Stomach (tissue), 4 donors: ENCODE measurements at regions not wholly inside any gene's neighbourhood (a gene's known extent, or its start where the extent isn't known, plus 50 kb on each side); places are given as distances from the start of the nearest gene placed in this dataset.

Experiments
- POLR2A ChIP-seq, 4 donors: fragments of 450-650 bp; IDR thresholded peaks; one replicate each; pipeline ENCODE4 v1.6.1; 2016; ENCODE audit warnings: antibody characterized with exemption in 4 of 4, control low read depth in 2 of 4, mild to moderate bottlenecking in 1 of 4, moderate library complexity in 1 of 4
- TF ChIP-seq, protein P1 (sequence below), 7 experiments: fragments of 450-650 bp in 4 of 7; fragments of 200-600 bp in 3 of 7; sonication (generic) in 3 of 7; IDR thresholded peaks; one replicate each; pipeline ENCODE4 v1.5.1; 2016 to 2019; ENCODE audit warnings: antibody characterized with exemption in 7 of 7, control low read depth in 2 of 7, mild to moderate bottlenecking in 1 of 7

DNA sequence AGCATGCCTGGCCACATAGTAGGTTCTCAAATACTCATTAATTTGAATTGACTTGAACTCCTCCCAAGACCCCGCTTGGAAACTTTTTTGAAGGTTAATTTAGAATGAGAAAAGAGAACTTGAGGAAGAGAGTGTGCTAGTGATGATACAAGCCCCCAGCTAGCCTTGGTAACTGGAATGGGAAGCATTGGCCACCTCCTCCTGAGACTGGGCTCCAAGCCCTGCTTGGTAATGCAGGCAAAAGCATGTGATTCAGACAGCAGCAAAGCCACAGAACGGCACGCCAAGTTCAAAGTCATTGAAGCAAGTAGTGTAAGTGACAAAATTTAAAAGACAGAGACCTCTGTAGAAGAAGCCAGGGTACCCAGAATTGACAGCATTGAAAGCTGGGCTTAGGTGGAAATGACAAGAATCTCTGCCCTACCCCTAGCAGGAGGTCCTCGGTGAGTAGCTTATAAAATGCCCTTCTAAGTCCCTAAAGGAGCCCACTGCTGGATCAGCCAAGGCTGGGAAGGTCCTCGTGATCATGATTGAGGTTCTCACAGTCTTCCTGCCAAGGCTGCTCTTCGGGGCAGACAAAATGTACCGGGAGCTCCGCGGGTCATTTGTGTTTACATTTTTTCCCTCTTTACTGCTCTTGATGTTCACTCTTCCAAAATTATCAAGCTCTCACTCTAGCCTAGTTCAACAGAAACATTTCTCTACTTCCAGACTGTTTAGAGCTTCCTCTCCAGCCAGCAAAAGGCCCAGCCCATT lies 99.4 kb downstream of the TSEN15 start:
- TF ChIP-seq, protein P1, sequence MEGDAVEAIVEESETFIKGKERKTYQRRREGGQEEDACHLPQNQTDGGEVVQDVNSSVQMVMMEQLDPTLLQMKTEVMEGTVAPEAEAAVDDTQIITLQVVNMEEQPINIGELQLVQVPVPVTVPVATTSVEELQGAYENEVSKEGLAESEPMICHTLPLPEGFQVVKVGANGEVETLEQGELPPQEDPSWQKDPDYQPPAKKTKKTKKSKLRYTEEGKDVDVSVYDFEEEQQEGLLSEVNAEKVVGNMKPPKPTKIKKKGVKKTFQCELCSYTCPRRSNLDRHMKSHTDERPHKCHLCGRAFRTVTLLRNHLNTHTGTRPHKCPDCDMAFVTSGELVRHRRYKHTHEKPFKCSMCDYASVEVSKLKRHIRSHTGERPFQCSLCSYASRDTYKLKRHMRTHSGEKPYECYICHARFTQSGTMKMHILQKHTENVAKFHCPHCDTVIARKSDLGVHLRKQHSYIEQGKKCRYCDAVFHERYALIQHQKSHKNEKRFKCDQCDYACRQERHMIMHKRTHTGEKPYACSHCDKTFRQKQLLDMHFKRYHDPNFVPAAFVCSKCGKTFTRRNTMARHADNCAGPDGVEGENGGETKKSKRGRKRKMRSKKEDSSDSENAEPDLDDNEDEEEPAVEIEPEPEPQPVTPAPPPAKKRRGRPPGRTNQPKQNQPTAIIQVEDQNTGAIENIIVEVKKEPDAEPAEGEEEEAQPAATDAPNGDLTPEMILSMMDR (IDR thresholded peaks at IDR 0.05) = no peak
- no peak for TF ChIP-seq POLR2A (IDR thresholded peaks at IDR 0.05)
